ENCODE measurements at regions not wholly inside any gene's neighbourhood (a gene's known extent, or its start where the extent isn't known, plus 50 kb on each side); places are given as distances from the start of the nearest gene placed in this dataset.

GRCh38 chr2:13109516-13109915, 392.8 kb downstream of the TRIB2 start:
- no peak for DNase-seq

- no peak for DNase-seq
Observed at GRCh38 chr2:13110825-13111224, 394.1 kb downstream of the TRIB2 start.

- no peak for DNase-seq
Observed at GRCh38 chr2:13113002-13113401, 396.3 kb downstream of the TRIB2 start.

GRCh38 chr2:13114391-13114790, 397.7 kb downstream of the TRIB2 start:
- DNase-seq, result no peak

- no peak for DNase-seq
Observed at GRCh38 chr2:13115643-13116042, 398.9 kb downstream of the TRIB2 start.

- DNase-seq, result no peak
Observed at GRCh38 chr2:13121096-13121495, 404.4 kb downstream of the TRIB2 start.

- DNase-seq, result no peak
Observed at GRCh38 chr2:13128139-13128538, 411.4 kb downstream of the TRIB2 start.

GRCh38 chr2:13135369-13135768, 418.6 kb downstream of the TRIB2 start:
- DNase-seq, result no peak

- no peak for DNase-seq
Observed at GRCh38 chr2:13135856-13136255, 419.1 kb downstream of the TRIB2 start.

GRCh38 chr2:13137679-13138078, 420.9 kb downstream of the TRIB2 start:
- DNase-seq, result no peak

- DNase-seq, result no peak
Observed at GRCh38 chr2:13141315-13141714, 424.6 kb downstream of the TRIB2 start.

- no peak for DNase-seq
Observed at GRCh38 chr2:13143451-13143850, 426.7 kb downstream of the TRIB2 start.

GRCh38 chr2:13156916-13157315, 440.2 kb downstream of the TRIB2 start:
- no peak for DNase-seq

GRCh38 chr2:13158466-13158865, 441.7 kb downstream of the TRIB2 start:
- DNase-seq, result no peak

- DNase-seq, result no peak
Observed at GRCh38 chr2:13180729-13181128, 464.0 kb downstream of the TRIB2 start.

- DNase-seq, result peak; percentile 1
Observed at GRCh38 chr2:13193075-13193474, 476.3 kb downstream of the TRIB2 start.

- DNase-seq, result peak; percentile 30
Observed at GRCh38 chr2:13193900-13194299, 477.2 kb downstream of the TRIB2 start.

- no peak for DNase-seq
Observed at GRCh38 chr2:13195270-13195669, 478.5 kb downstream of the TRIB2 start.

- no peak for DNase-seq
Observed at GRCh38 chr2:13197248-13197647, 480.5 kb downstream of the TRIB2 start.

GRCh38 chr2:13201924-13202323, 485.2 kb downstream of the TRIB2 start:
- no peak for DNase-seq

GRCh38 chr2:13212115-13212514, 495.4 kb downstream of the TRIB2 start:
- DNase-seq, result no peak

- DNase-seq, result no peak
Observed at GRCh38 chr2:13218205-13218604, 501.5 kb downstream of the TRIB2 start.

- no peak for DNase-seq
Observed at GRCh38 chr2:13227578-13227977, 510.8 kb downstream of the TRIB2 start.

GRCh38 chr2:13230221-13230620, 513.5 kb downstream of the TRIB2 start:
- DNase-seq, result no peak

GRCh38 chr2:13240061-13240460, 523.3 kb downstream of the TRIB2 start:
- DNase-seq, result no peak
